ENCODE measurements at regions not wholly inside any gene's neighbourhood (a gene's known extent, or its start where the extent isn't known, plus 50 kb on each side); places are given as distances from the start of the nearest gene placed in this dataset.

GRCh38 chr5:17734011-17734410, 99.8 kb downstream of the TAF11L14 start:
- TF ChIP-seq CTCF (IDR thresholded peaks at IDR 0.05) (no peak), POLR2AphosphoS5 (IDR thresholded peaks at IDR 0.05) (no peak), POLR2A (IDR thresholded peaks at IDR 0.05) (no peak)
